Bronchial epithelial cell (primary cell): ENCODE measurements at regions not wholly inside any gene's neighbourhood (a gene's known extent, or its start where the extent isn't known, plus 50 kb on each side); places are given as distances from the start of the nearest gene placed in this dataset.

ENCODE experiments used
- DNase-seq: peaks from one replicate; pipeline ENCODE4 v3.0.0-alpha.2; 2010; ENCODE audit warnings: low read depth
- FAIRE-seq: peaks from 2 replicates; lab custom pipeline; 2011; peaks lifted over from hg19 to GRCh38; lab: Jason Lieb, UNC
- H3K27me3 ChIP-seq: 2 replicates; pipeline ENCODE4 v1.5.1; 2011; ENCODE audit warnings: low read length; ENCODE audit not compliant: control insufficient read depth, insufficient read depth
- H3K36me3 ChIP-seq: 2 replicates; pipeline ENCODE4 v1.5.1; 2011; ENCODE audit warnings: low read length; ENCODE audit not compliant: control insufficient read depth, insufficient read depth
- H3K4me3 ChIP-seq: 2 replicates; pipeline ENCODE4 v1.5.1; 2011; ENCODE audit warnings: mild to moderate bottlenecking, low read depth, low read length, control low read depth
- TF ChIP-seq, protein P1 (sequence below): IDR thresholded peaks from 2 replicates; pipeline ENCODE4 v1.5.1; 2011; ENCODE audit warnings: mild to moderate bottlenecking, moderate library complexity, low read length, control low read depth, inconsistent platforms; ENCODE audit not compliant: insufficient read depth, severe bottlenecking

DNA sequence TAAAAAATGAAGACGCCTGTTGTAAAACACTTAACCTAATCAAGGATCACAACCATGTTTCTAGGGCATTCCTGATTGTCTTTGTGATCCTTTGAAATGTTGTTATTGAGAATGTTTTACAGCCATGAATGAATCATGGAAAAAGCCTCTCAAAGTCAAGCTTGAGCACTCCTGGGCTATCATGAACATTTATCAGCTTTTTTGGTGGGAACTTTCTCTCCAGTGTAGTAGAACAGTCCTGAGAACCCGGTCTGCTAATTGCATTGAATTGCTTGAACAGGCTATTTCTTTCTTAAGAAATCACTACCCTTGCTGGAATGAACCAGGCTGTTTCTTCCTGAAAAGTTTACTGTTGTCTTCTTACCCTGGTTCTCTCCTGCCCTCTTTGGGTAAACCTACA is 516.5 kb downstream of the FGF9 start:
- H3K27me3 ChIP-seq: no peaks in the 10 kb centered on the region
- FAIRE-seq (no peak), DNase-seq (no peak)
- TF ChIP-seq, protein P1, sequence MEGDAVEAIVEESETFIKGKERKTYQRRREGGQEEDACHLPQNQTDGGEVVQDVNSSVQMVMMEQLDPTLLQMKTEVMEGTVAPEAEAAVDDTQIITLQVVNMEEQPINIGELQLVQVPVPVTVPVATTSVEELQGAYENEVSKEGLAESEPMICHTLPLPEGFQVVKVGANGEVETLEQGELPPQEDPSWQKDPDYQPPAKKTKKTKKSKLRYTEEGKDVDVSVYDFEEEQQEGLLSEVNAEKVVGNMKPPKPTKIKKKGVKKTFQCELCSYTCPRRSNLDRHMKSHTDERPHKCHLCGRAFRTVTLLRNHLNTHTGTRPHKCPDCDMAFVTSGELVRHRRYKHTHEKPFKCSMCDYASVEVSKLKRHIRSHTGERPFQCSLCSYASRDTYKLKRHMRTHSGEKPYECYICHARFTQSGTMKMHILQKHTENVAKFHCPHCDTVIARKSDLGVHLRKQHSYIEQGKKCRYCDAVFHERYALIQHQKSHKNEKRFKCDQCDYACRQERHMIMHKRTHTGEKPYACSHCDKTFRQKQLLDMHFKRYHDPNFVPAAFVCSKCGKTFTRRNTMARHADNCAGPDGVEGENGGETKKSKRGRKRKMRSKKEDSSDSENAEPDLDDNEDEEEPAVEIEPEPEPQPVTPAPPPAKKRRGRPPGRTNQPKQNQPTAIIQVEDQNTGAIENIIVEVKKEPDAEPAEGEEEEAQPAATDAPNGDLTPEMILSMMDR: no peak
- H3K36me3 ChIP-seq: no peaks in the 10 kb centered on the region
- H3K4me3 ChIP-seq: no peak overlapping the region

DNA sequence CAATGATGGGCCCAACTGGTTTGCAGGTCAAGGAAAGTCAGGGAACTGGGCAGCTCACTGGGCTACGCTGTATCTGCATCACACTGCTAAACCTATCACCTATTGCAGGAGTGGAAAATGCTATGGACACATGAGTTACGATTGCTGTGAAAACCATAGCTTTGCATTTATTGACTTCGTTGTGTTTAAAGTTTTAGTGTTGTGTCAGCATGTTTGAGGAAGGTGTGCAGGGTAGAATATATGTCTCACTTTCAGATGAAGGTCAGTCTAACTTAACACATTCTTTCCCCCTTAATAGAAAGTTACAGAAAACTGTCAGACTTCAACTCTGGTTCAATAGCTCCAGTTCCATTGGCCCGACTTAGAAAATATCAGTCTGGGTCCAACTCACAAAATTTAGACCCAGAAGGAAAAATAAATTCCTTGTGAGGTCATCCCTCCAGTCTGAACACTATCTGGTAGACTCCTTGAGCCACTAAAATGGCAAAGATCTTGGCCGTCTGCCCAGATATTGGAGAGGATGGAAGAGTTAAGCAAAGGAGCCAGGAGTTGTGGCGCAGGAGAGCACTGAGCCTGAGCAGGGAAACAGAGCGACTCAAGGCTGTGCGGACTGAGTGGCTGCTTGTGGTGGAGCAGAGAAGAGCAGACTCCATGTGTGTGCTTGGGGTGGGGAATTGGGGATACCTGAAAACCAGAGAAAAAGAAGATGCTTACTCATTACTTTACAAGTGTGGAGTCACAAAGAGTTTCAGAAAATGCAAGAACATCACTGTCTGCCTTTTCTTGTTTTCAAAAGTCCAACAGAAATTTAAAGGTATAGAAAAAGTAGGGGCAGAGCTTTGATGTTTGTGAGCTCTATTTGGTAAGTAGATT is 518.5 kb downstream of the FGF9 start:
- H3K27me3 ChIP-seq: no peaks in the 10 kb centered on the region
- no peaks in the 10 kb centered on the region for H3K36me3 ChIP-seq
- H3K4me3 ChIP-seq: no peak overlapping the region
- TF ChIP-seq, protein P1: no peak
- DNase-seq (no peak), FAIRE-seq (no peak)

DNA sequence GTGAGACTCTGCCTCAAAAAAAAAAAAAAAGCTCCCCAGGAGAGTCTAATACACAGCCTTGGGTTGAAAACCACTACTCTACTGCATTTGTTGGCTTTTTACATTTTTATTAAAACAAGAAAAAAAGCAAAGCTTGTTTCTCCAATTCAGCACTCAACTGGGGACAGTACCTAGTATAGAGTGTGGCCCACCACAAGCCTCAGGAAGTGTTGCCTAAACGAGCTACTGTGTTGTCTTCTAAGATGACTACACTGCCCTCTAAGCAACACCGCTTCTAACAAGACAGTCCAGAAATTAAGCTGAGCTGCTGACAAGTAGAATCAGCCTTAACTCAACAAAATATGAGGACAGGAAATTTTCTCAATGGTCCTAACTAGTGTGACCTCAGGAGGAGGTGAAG is 522.2 kb downstream of the FGF9 start:
- DNase-seq (no peak), FAIRE-seq (no peak)
- no peak overlapping the region for H3K4me3 ChIP-seq
- no peaks in the 10 kb centered on the region for H3K36me3 ChIP-seq
- TF ChIP-seq, protein P1: no peak
- H3K27me3 ChIP-seq: no peaks in the 10 kb centered on the region

DNA sequence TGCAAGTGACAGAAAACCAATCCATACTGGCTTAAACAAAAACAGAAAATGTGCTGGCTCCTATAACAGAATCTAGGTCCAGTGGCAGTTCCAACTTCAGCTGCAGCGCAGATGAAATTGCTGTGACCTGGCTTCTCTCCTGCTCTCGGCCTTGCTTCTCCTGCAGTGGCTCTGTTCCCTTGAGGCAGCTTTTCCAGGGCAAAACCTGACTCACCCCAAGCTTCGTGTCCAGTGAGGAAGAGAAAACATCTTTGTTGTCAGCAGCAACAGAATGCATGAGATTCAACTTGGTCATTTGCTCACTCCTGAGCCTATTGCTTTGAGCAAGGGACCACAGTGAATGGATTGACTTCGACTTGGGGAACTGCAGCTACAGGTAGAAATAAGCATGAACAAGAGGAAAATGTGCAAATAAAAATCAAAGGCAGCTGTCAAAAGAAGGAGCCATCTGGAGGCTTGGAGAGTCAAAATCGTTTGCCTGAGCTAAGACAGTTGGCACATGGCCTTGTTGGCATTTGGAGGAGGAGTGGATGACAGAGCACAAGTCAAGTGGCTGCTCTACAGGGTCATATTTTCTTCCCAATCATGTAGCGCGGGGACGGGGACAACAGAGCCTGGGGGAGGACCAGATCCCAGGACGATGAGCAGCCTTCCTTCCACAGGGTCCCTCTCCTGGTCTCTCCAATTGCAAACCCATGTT is 523.4 kb downstream of the FGF9 start:
- no peaks in the 10 kb centered on the region for H3K27me3 ChIP-seq
- no peaks in the 10 kb centered on the region for H3K36me3 ChIP-seq
- no peak for DNase-seq
- H3K4me3 ChIP-seq: no peak overlapping the region
- TF ChIP-seq, protein P1: no peak
- no peak for FAIRE-seq

DNA sequence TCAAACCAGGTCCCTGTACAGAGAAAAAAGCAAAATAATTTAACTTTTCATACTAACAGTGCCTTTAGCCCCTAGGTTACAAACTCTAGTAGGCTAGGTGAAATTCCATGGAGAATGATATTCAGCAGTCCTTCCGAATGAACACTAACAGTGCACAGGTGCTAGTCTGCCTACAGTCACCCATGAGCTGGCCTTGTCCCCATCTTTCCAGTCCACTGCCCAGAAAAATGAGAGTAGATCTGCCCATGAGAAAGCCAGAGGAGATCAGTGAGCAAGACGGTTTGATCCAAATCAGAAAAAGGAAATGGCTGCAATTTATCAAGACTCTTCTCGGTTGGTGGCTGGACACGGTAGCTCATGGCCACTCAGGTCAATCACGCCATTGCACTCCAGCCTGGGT is 524.9 kb downstream of the FGF9 start:
- Histone ChIP-seq H3K27me3 (no peaks in the 10 kb centered on the region), H3K36me3 (no peaks in the 10 kb centered on the region), H3K4me3 (no peak overlapping the region)
- FAIRE-seq (no peak), DNase-seq (no peak)
- TF ChIP-seq, protein P1: no peak
